Skeletal muscle satellite cell (primary cell): ENCODE measurements at regions not wholly inside any gene's neighbourhood (a gene's known extent, or its start where the extent isn't known, plus 50 kb on each side); places are given as distances from the start of the nearest gene placed in this dataset.

Experiments
- H3K27me3 ChIP-seq: 2 replicates; pipeline ENCODE4 v1.7.0; 2013; ENCODE audit warnings: low read length; ENCODE audit not compliant: control insufficient read depth, insufficient read depth
- H3K36me3 ChIP-seq: 2 replicates; pipeline ENCODE4 v1.7.0; 2013; ENCODE audit warnings: mild to moderate bottlenecking, control low read depth, low read length; ENCODE audit not compliant: insufficient read depth
- H3K4me1 ChIP-seq: 2 replicates; pipeline ENCODE4 v1.7.0; 2013; ENCODE audit warnings: low read length; ENCODE audit not compliant: control insufficient read depth, insufficient read depth
- H3K4me2 ChIP-seq: 2 replicates; pipeline ENCODE4 v1.7.0; 2013; ENCODE audit warnings: mild to moderate bottlenecking, low read length
- H3K4me3 ChIP-seq: 2 replicates; pipeline ENCODE4 v1.7.0; 2013; ENCODE audit warnings: low read length
- H3K9ac ChIP-seq: 2 replicates; pipeline ENCODE4 v1.7.0; 2013; ENCODE audit warnings: mild to moderate bottlenecking, low read depth, low read length, moderate library complexity
- H3K9me3 ChIP-seq: replicated peaks from 2 replicates; pipeline ENCODE4 v1.7.0; 2013; ENCODE audit warnings: mild to moderate bottlenecking, control low read depth, low read length

- Histone ChIP-seq H3K4me3 (no peak overlapping the region), H3K36me3 (no peaks in the 10 kb centered on the region), H3K4me2 (no peak overlapping the region), H3K9ac (no peak overlapping the region), H3K9me3 (no peaks in the 10 kb centered on the region), H3K27me3 (no peaks in the 10 kb centered on the region), H3K4me1 (no peaks in the 10 kb centered on the region)
These were observed 488.8 kb downstream of the BCAT1 start for GRCh38 chr12:24460099-24460498.

- Histone ChIP-seq H3K36me3 (no peaks in the 10 kb centered on the region), H3K9ac (no peak overlapping the region), H3K4me3 (no peak overlapping the region)
These were observed 493.1 kb downstream of the BCAT1 start for GRCh38 chr12:24455811-24456210.

DNA sequence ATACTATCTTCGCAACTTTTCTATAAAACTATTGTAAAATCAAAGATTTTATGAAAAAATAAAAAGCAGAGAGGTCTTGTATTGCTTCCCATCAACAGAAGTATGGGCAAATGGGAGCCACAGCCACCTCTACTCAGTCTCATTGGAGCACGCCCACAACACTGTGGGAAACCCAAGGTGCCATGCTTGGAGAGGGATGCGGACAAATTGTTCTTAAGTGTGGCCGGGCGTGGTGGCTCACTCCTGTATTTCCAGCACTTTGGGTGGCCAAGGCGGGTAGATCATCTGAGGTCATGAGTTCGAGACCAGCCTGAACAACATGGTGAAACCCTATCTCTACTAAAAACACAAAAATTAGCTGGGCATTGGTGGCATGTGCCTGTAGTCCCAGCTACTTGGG, 498.2 kb upstream of the SOX5 start:
- Histone ChIP-seq H3K9me3 (no peaks in the 10 kb centered on the region), H3K36me3 (no peaks in the 10 kb centered on the region), H3K4me3 (no peak overlapping the region), H3K4me2 (no peak overlapping the region), H3K27me3 (no peaks in the 10 kb centered on the region), H3K4me1 (no peaks in the 10 kb centered on the region), H3K9ac (no peak overlapping the region)

More at GRCh38 chr12:24455811-24456210, 493.1 kb downstream of the BCAT1 start:
- Histone ChIP-seq H3K4me1 (no peaks in the 10 kb centered on the region), H3K9me3 (no peaks in the 10 kb centered on the region), H3K4me2 (no peak overlapping the region), H3K27me3 (no peaks in the 10 kb centered on the region)

DNA sequence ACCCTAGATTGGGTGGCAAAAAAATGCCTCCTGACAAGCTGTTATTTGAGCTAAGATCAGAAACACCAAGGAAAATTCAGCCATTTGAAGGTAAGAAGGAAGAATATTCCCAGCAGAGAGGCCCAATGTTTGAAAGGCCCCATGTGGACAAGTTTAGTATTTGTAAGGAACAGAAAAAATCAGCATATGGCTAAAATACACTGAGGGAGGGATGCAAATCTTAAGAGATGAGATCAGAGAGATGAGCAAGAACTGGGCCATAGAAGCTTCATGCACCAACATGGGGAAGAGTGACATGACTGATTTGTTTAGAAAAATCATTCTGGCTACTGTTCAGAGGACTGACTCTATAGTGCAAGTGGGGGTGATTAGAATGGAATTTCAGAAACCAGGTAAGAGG, 496.8 kb upstream of the SOX5 start:
- Histone ChIP-seq H3K4me3 (no peak overlapping the region), H3K27me3 (no peaks in the 10 kb centered on the region), H3K36me3 (no peaks in the 10 kb centered on the region), H3K9me3 (no peaks in the 10 kb centered on the region), H3K4me1 (no peaks in the 10 kb centered on the region), H3K4me2 (no peak overlapping the region), H3K9ac (no peak overlapping the region)

DNA sequence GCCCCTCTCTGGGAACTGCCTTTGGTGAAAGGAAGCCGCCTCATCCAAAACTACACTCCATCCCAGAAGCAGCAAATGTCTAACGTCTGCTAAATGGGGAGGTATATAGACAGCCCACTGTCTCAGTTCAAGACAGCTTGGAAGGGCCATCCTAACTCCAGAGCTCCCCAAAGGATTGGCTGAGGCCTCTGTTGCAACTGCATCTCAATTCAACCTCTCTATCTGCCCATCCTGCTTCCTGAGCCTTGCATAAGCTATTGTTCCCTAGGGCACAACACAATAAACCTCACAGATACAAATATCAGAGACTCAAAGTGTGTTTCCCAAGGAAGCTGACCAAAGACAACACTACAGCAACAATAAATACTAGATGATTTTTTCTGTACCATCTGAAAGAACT, 495.2 kb upstream of the SOX5 start:
- Histone ChIP-seq H3K36me3 (no peaks in the 10 kb centered on the region), H3K9ac (no peak overlapping the region), H3K27me3 (no peaks in the 10 kb centered on the region), H3K4me3 (no peak overlapping the region), H3K9me3 (no peaks in the 10 kb centered on the region), H3K4me1 (no peaks in the 10 kb centered on the region), H3K4me2 (no peak overlapping the region)

GRCh38 chr12:24441458-24441857, 492.0 kb upstream of the SOX5 start:
- H3K4me3 ChIP-seq: no peak overlapping the region
- H3K4me2 ChIP-seq: no peak overlapping the region
- no peaks in the 10 kb centered on the region for H3K9me3 ChIP-seq
- H3K9ac ChIP-seq: no peak overlapping the region
- H3K4me1 ChIP-seq: no peaks in the 10 kb centered on the region
- H3K36me3 ChIP-seq: no peaks in the 10 kb centered on the region
- H3K27me3 ChIP-seq: no peaks in the 10 kb centered on the region

DNA sequence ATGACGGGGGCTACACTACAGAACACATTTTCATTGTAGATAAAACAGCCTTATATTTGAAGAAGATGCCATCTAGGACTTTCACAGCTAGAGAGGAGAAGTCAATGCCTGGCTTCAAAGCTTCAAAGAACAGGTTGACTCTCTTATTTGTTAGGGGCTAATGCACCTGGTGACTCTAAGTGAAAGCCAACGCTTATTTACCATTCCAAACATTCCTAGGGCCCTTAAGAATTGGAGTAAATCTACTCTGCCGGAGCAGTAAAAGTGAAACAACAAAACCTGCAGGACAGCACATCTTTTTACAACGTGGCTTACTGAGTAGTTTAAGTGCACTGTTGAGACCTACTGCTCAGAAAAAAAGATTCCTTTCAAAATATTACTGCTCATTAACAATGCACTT, 487.2 kb upstream of the SOX5 start:
- Histone ChIP-seq H3K4me1 (no peaks in the 10 kb centered on the region), H3K9ac (no peak overlapping the region), H3K4me3 (no peak overlapping the region), H3K36me3 (no peaks in the 10 kb centered on the region), H3K9me3 (no peaks in the 10 kb centered on the region), H3K27me3 (no peaks in the 10 kb centered on the region), H3K4me2 (no peak overlapping the region)

DNA sequence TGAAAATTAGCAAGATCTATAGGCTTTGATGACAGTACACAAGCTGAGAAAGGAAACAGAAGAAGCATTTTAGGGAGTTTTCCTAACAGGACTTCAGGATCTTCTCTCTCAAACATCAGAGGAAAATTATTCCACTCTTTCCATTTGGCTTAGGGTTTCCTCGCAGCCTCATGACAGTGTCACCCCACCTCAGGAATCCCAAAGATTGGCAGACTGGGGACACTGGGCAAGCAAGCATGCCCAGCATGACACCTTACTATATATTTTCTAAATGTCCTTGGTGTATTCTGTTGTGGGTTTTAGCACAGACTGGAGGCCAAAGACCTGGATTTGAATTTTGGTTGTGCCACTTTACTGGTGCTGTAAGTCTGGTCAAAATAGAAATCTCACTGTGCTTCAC, 482.4 kb upstream of the SOX5 start:
- H3K4me2 ChIP-seq: no peak overlapping the region

DNA sequence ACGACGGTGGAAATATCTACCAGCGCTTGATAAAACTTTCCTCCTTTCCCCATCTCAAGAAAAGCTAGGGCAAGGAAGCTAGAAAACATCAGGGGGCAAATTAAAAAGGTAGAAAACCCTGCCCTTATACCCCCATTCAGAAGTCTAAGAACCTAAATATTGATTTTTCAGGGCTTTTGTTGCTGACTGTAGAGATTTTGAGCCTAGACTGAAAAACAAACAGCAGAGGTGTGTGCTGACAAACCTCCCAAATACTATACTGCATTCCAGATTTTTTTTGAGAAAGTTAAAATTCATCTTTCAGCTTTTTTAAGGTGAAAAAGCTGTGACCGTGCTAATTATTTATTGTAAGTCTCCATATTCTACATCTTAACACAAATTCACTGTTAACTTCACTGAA, 478.3 kb upstream of the SOX5 start:
- Histone ChIP-seq H3K9ac (no peak overlapping the region), H3K4me2 (no peak overlapping the region), H3K9me3 (no peaks in the 10 kb centered on the region), H3K27me3 (no peaks in the 10 kb centered on the region), H3K4me3 (no peak overlapping the region), H3K4me1 (peaks cover 4% of the 10 kb centered on the region), H3K36me3 (no peaks in the 10 kb centered on the region)

More for the DNA sequence above, 482.4 kb upstream of the SOX5 start:
- H3K4me3 ChIP-seq: no peak overlapping the region
- H3K9ac ChIP-seq: no peak overlapping the region
- H3K27me3 ChIP-seq: no peaks in the 10 kb centered on the region
- no peaks in the 10 kb centered on the region for H3K36me3 ChIP-seq
- H3K4me1 ChIP-seq: no peaks in the 10 kb centered on the region
- H3K9me3 ChIP-seq: no peaks in the 10 kb centered on the region

- H3K27me3 ChIP-seq: no peaks in the 10 kb centered on the region
- no peak overlapping the region for H3K4me3 ChIP-seq
- no peaks in the 10 kb centered on the region for H3K9me3 ChIP-seq
- H3K4me2 ChIP-seq: no peak overlapping the region
- H3K9ac ChIP-seq: no peak overlapping the region
- H3K4me1 ChIP-seq: peaks cover 4% of the 10 kb centered on the region
- no peaks in the 10 kb centered on the region for H3K36me3 ChIP-seq
These were observed 476.1 kb upstream of the SOX5 start for GRCh38 chr12:24425601-24425970.

DNA sequence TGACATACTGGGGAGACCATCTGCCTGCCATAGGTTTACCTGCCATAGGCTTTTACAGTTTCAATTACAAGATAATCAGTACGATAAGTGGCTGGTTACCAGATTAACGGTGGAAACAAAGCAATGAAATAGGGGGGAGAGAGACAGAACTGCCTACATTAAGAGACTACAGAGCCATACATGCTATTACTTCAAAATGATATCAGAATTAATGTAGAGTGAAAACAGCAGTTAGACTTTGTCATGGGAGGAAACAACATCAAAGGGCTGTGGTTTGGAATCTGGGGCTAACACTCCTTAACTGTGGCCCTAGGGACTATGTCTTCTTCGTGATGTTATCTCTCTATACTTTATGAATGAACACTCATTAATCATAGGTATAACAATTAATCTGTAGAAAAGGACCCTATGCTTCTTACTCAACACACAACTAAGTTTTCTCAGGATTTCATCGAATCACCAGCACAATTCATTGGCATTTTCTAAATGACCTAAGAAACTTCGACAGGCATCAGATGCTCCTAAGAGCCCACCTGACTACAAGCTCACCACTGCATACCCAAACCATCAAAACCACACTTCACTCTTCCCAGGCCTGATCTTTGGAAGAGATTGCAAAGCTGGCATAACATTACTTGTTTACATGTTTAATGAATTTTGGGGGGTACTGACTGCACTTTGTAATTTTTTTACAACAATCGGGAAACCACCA, 475.6 kb upstream of the SOX5 start:
- H3K4me1 ChIP-seq: peaks cover 4% of the 10 kb centered on the region

DNA sequence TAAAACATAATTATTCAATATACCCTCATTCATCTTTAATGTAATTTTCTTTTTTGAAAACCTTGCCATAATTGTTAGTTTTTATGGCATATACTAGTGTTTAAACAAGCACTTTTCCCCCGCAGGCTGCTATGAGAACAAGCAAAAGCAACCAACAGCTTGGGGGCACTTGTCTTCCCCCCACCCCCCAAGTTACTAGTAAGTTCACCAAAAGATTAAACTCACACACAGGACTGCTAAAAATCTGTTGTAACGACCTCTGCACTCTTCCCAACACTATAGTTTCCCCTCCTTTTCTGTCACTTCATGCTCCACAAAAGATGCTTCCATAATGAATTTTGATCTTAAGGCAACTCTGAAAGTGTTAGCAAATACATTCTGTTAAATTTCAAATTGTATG, 474.9 kb upstream of the SOX5 start:
- no peaks in the 10 kb centered on the region for H3K36me3 ChIP-seq
- H3K27me3 ChIP-seq: no peaks in the 10 kb centered on the region
- no peaks in the 10 kb centered on the region for H3K9me3 ChIP-seq
- H3K4me1 ChIP-seq: peaks cover 4% of the 10 kb centered on the region
- no peak overlapping the region for H3K9ac ChIP-seq
- no peak overlapping the region for H3K4me2 ChIP-seq
- H3K4me3 ChIP-seq: no peak overlapping the region

More for the DNA sequence above, 475.6 kb upstream of the SOX5 start:
- Histone ChIP-seq H3K4me3 (no peak overlapping the region), H3K9ac (no peak overlapping the region), H3K27me3 (no peaks in the 10 kb centered on the region), H3K36me3 (no peaks in the 10 kb centered on the region), H3K9me3 (no peaks in the 10 kb centered on the region), H3K4me2 (no peak overlapping the region)
